Panc1 (cell line): ENCODE measurements at regions not wholly inside any gene's neighbourhood (a gene's known extent, or its start where the extent isn't known, plus 50 kb on each side); places are given as distances from the start of the nearest gene placed in this dataset.

Experiments used
- ATAC-seq: fragments of 200-7000 bp; cut with Tn5 transposase; 2 replicates; pipeline ENCODE4 v1.9.1; 2020; ENCODE audit warnings: mild to moderate bottlenecking, moderate library complexity
- BruUV-seq: library from RNA; stranded (reverse); fragments of 400-500 nt; replicated peaks from 2 replicates; lab custom pipeline; 2021; lab: Mats Ljungman, UMichigan
- CTCF ChIA-PET: fragments of 300-600 bp; sonication (Branson Sonifier 250); formaldehyde crosslinking; loops from one replicate; lab custom pipeline; 2022; ENCODE audit warnings: antibody characterized with exemption; lab: Charles Lee
- POLR2A ChIA-PET: fragments of 300-600 bp; sonication (Branson Sonifier 250); formaldehyde crosslinking; loops from one replicate; lab custom pipeline; 2022; ENCODE audit warnings: antibody characterized with exemption; lab: Charles Lee
- DNase-seq: peaks from one replicate; pipeline ENCODE4 v3.0.0-alpha.2; 2010; ENCODE audit warnings: low read depth, low spot score
- H3K27ac ChIP-seq: 2 replicates; pipeline ENCODE4 v1.5.1; 2011; ENCODE audit warnings: mild to moderate bottlenecking, low read length, inconsistent platforms
- H3K27me3 ChIP-seq: fragments of 200-500 bp; sonication (Bioruptor generic); 2 replicates; pipeline ENCODE4 v1.6.0; 2014; ENCODE audit warnings: low read length, inconsistent platforms; ENCODE audit not compliant: control insufficient read depth, insufficient read depth
- H3K36me3 ChIP-seq: fragments of 200-500 bp; sonication (Bioruptor generic); 2 replicates; pipeline ENCODE4 v1.5.1; 2014; ENCODE audit warnings: inconsistent platforms, mild to moderate bottlenecking, low read length, moderate library complexity; ENCODE audit not compliant: control insufficient read depth, insufficient read depth
- H3K4me1 ChIP-seq: 2 replicates; pipeline ENCODE4 v1.5.1; 2011; ENCODE audit warnings: inconsistent platforms, mild to moderate bottlenecking, low read length, moderate library complexity; ENCODE audit not compliant: control insufficient read depth, insufficient read depth
- H3K4me3 ChIP-seq, 2 experiments: 2 replicates each; pipeline ENCODE4 v1.5.1; 2011 to 2012; ENCODE audit warnings: low read depth in 2 of 2, low read length in 2 of 2, mild to moderate bottlenecking in 2 of 2, inconsistent platforms in 1 of 2, moderate library complexity in 1 of 2
- H3K9me3 ChIP-seq: fragments of 200-500 bp; sonication (Bioruptor generic); 2 replicates; pipeline ENCODE4 v1.5.1; 2014; ENCODE audit warnings: low read depth, mild to moderate bottlenecking, inconsistent platforms, low read length, moderate library complexity; ENCODE audit not compliant: control insufficient read depth, insufficient read depth
- CTCF ChIP-seq: fragments of 450-650 bp; IDR thresholded peaks from 2 replicates; pipeline ENCODE4 v1.5.1; 2017; ENCODE audit warnings: mild to moderate bottlenecking
- POLR2AphosphoS5 ChIP-seq: IDR thresholded peaks from 2 replicates; pipeline ENCODE4 v1.6.1; 2012; ENCODE audit warnings: mild to moderate bottlenecking, low read depth, low read length, moderate library complexity
- REST ChIP-seq, 2 experiments: IDR thresholded peaks; 2 replicates each; pipeline ENCODE4 v1.6.1; 2011 to 2012; ENCODE audit warnings: low read depth in 2 of 2, control low read depth in 1 of 2, low read length in 1 of 2, mild to moderate bottlenecking in 1 of 2, moderate library complexity in 1 of 2; ENCODE audit not compliant: insufficient read depth in 1 of 2
- SIN3A ChIP-seq: IDR thresholded peaks from 2 replicates; pipeline ENCODE4 v1.6.1; 2012; ENCODE audit warnings: low read depth, mild to moderate bottlenecking, low read length, moderate library complexity, borderline replicate concordance; ENCODE audit not compliant: insufficient read depth
- TCF7L2 ChIP-seq: IDR thresholded peaks from 2 replicates; pipeline ENCODE4 v1.6.1; 2011; ENCODE audit warnings: mild to moderate bottlenecking, low read depth, low read length, inconsistent platforms
- in situ Hi-C: cut with HindIII; loops from 2 replicates; pipeline ENCODE4 v1.10.0; 2016; ENCODE audit warnings: low sequenced_read_pairs, low pct_unique_long_range_greater_than_20kb
- intact Hi-C: fragments of 100-400 bp; cut with micrococcal nuclease; formaldehyde crosslinking; loops from one replicate; pipeline ENCODE4 v1.10.0; 2022; ENCODE audit not compliant: unreplicated experiment

- Histone ChIP-seq H3K9me3 (0 out of 2 replicates have a peak, but pooled peaks cover 2% of the 10 kb centered on the region), H3K4me3 (no peak overlapping the region), H3K27me3 (no peaks in the 10 kb centered on the region), H3K27ac (no peak overlapping the region), H3K36me3 (no peaks in the 10 kb centered on the region), H3K4me1 (no peaks in the 10 kb centered on the region)
- in situ Hi-C loops = no loop called here
- DNase-seq (no peak), ATAC-seq (no peak)
- no TSS peak for BruUV-seq
- TF ChIP-seq TCF7L2 = no peak
- TF ChIP-seq REST (IDR thresholded peaks at IDR 0.05; ENCODE audit: insufficient read depth in 1 of 2, low read depth in 2 of 2, low read length in 1 of 2) = no peak
- TF ChIP-seq CTCF = no peak
- no peak for TF ChIP-seq POLR2AphosphoS5
- TF ChIP-seq SIN3A = no peak
- CTCF ChIA-PET = no interaction called here
- POLR2A ChIA-PET = no interaction called here
- intact Hi-C loops = no loop called here
Measured at GRCh38 chr5:84536797-84537196, 152.1 kb upstream of the EDIL3 start.

- intact Hi-C loops = no loop called here
- Histone ChIP-seq H3K36me3 (no peaks in the 10 kb centered on the region), H3K9me3 (no peaks in the 10 kb centered on the region), H3K27ac (no peak overlapping the region), H3K4me1 (no peaks in the 10 kb centered on the region), H3K27me3 (no peaks in the 10 kb centered on the region), H3K4me3 (no peak overlapping the region)
- BruUV-seq = no TSS peak
- CTCF ChIA-PET = no interaction called here
- in situ Hi-C loops = no loop called here
- POLR2A ChIA-PET = no interaction called here
- no peak for DNase-seq
- no peak for ATAC-seq
- TF ChIP-seq TCF7L2 (no peak), REST (IDR thresholded peaks at IDR 0.05; ENCODE audit: insufficient read depth in 1 of 2, low read depth in 2 of 2, low read length in 1 of 2) (no peak), CTCF (no peak), SIN3A (no peak)
Measured at GRCh38 chr5:84535281-84535680, 150.6 kb upstream of the EDIL3 start.
